Peyer's patch (tissue), 4 donors: ENCODE measurements at regions not wholly inside any gene's neighbourhood (a gene's known extent, or its start where the extent isn't known, plus 50 kb on each side); places are given as distances from the start of the nearest gene placed in this dataset.

Source experiments
- POLR2A ChIP-seq, 2 donors: fragments of 450-650 bp; IDR thresholded peaks; one replicate each; pipeline ENCODE4 v1.5.1; 2017; ENCODE audit warnings: antibody characterized with exemption in 2 of 2, mild to moderate bottlenecking in 2 of 2, moderate library complexity in 2 of 2
- TF ChIP-seq, protein P1 (sequence below), 6 experiments: fragments of 450-650 bp in 4 of 6; fragments of 200-600 bp in 2 of 6; sonication (generic) in 1 of 6; IDR thresholded peaks; one replicate each; pipeline ENCODE4 v1.5.1; 2017 to 2019; ENCODE audit warnings: antibody characterized with exemption in 6 of 6, mild to moderate bottlenecking in 3 of 6, moderate library complexity in 1 of 6

DNA sequence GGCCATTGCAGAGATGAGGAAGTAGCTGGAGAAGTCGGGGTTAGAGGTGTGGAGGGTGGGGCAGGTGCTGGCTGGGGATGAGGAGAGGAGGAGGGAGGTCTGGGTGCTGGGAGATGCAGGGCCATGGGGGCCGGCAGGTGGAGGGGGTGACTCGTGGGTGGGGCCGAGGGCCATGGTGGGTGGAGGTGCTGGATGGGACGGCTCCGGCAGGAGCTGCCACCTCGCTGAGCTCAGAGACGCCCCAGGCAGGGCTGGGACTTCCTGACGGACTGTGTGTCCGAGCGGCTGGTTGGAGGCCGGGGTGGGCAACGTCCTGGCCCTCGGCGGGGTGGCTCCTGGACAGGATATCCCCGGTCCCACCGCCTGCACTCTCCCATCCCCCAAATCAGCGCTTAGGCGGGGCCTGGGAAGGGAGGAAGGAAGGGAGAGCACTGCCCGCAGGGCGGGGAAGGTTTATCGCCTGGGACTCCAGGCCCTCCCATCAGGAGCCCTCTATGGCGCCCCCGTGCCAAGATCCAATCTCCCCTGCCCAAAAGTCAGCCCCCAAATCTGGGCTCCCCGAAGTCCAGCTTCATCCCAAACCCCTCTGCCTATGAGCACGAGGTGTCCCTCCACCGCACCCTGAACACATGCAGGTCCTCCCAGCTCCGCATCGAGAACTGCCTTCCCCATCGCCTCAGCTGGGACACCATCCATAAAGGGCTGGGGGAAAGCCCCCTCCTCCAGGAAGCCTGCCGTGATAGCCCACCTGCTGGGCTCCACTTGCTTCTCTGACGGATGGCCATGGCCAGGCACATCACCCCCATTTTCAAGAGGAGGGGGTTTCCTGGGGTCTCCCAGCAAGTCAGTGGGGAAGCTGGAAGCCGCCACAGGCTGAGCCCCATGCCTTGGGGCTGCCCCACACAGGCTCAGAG lies 58.3 kb upstream of the NOTCH1 start:
- TF ChIP-seq, protein P1, sequence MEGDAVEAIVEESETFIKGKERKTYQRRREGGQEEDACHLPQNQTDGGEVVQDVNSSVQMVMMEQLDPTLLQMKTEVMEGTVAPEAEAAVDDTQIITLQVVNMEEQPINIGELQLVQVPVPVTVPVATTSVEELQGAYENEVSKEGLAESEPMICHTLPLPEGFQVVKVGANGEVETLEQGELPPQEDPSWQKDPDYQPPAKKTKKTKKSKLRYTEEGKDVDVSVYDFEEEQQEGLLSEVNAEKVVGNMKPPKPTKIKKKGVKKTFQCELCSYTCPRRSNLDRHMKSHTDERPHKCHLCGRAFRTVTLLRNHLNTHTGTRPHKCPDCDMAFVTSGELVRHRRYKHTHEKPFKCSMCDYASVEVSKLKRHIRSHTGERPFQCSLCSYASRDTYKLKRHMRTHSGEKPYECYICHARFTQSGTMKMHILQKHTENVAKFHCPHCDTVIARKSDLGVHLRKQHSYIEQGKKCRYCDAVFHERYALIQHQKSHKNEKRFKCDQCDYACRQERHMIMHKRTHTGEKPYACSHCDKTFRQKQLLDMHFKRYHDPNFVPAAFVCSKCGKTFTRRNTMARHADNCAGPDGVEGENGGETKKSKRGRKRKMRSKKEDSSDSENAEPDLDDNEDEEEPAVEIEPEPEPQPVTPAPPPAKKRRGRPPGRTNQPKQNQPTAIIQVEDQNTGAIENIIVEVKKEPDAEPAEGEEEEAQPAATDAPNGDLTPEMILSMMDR (IDR thresholded peaks at IDR 0.05) = no peak
- TF ChIP-seq POLR2A (IDR thresholded peaks at IDR 0.05) = no peak
